K562 (cell line): ENCODE measurements at regions not wholly inside any gene's neighbourhood (a gene's known extent, or its start where the extent isn't known, plus 50 kb on each side); places are given as distances from the start of the nearest gene placed in this dataset.

ENCODE experiments used
- ATF1 ChIP-seq, 2 experiments: fragments of 450-650 bp in 1 of 2; IDR thresholded peaks; 2 replicates each; pipeline ENCODE4 v1.6.1; 2016; ENCODE audit warnings: missing compliant biosample characterization in 1 of 2, missing genetic modification characterization in 1 of 2
- CEBPB ChIP-seq: fragments of 450-650 bp; IDR thresholded peaks from 2 replicates; pipeline ENCODE4 v1.6.1; 2016; ENCODE audit warnings: missing genetic modification characterization, missing compliant biosample characterization
- CTBP1 ChIP-seq: fragments of 450-650 bp; IDR thresholded peaks from 2 replicates; pipeline ENCODE4 v1.6.1; 2016; ENCODE audit warnings: borderline replicate concordance
- ETS2 ChIP-seq: IDR thresholded peaks from 2 replicates; pipeline ENCODE4 v1.6.1; 2016; ENCODE audit warnings: borderline replicate concordance, missing genetic modification characterization, mild to moderate bottlenecking, moderate library complexity, missing compliant biosample characterization; ENCODE audit not compliant: poor library complexity, severe bottlenecking
- ETV1 ChIP-seq: fragments of 450-650 bp; conservative IDR thresholded peaks from 2 replicates; pipeline ENCODE4 v1.6.1; 2016; ENCODE audit warnings: missing genetic modification characterization, control low read depth, low read depth, missing compliant biosample characterization
- HDAC8 ChIP-seq: fragments of 450-650 bp; IDR thresholded peaks from 2 replicates; pipeline ENCODE4 v1.6.1; 2016; ENCODE audit warnings: mild to moderate bottlenecking, missing genetic modification characterization, moderate library complexity, missing compliant biosample characterization
- HSF4 ChIP-seq: fragments of 250-450 bp; sonication (Bioruptor Pico); IDR thresholded peaks from 2 replicates; pipeline ENCODE4 v2.1.2; 2022; ENCODE audit warnings: mild to moderate bottlenecking, moderate library complexity, borderline replicate concordance
- KLF1 ChIP-seq: fragments of 450-650 bp; IDR thresholded peaks from 2 replicates; pipeline ENCODE4 v1.6.1; 2016; ENCODE audit warnings: missing genetic modification characterization, missing compliant biosample characterization
- MTA3 ChIP-seq: fragments of 450-650 bp; formaldehyde crosslinking; IDR thresholded peaks from 2 replicates; pipeline ENCODE4 v1.6.1; 2017; ENCODE audit warnings: mild to moderate bottlenecking, borderline replicate concordance
- RB1 ChIP-seq: fragments of 450-650 bp; IDR thresholded peaks from 2 replicates; pipeline ENCODE4 v1.6.1; 2017; ENCODE audit warnings: low read depth, mild to moderate bottlenecking
- RBM39 ChIP-seq: fragments of 200-400 bp; formaldehyde crosslinking; optimal IDR thresholded peaks from 2 replicates; pipeline ENCODE3; 2018; ENCODE audit warnings: low read depth, low read length
- SRSF9 ChIP-seq: fragments of 200-400 bp; formaldehyde crosslinking; IDR thresholded peaks from 2 replicates; pipeline ENCODE4 v1.6.1; 2017; ENCODE audit warnings: low read depth, low read length, borderline replicate concordance
- TCFL5 ChIP-seq: fragments of 250-450 bp; sonication (Bioruptor Pico); conservative IDR thresholded peaks from 2 replicates; pipeline ENCODE4 v1.6.1; 2021; ENCODE audit warnings: mild to moderate bottlenecking, moderate library complexity, matching md5 sums
- TF ChIP-seq, protein P1 (sequence below): sonication (generic); formaldehyde crosslinking; IDR thresholded peaks from 2 replicates; pipeline ENCODE4 v1.8.0; 2022; ENCODE audit warnings: missing genetic modification reagents, mild to moderate bottlenecking, moderate library complexity, borderline replicate concordance
- TF ChIP-seq, protein P2 (sequence below): fragments of 250-450 bp; sonication (Bioruptor Pico); IDR thresholded peaks from 2 replicates; pipeline ENCODE4 v1.4.0; 2020; ENCODE audit warnings: mild to moderate bottlenecking
- TF ChIP-seq, protein P3 (sequence below): fragments of 450-650 bp; formaldehyde crosslinking; IDR thresholded peaks from 2 replicates; pipeline ENCODE4 v1.4.0; 2020; ENCODE audit warnings: mild to moderate bottlenecking, moderate library complexity
- TF ChIP-seq, protein P4 (sequence below), 2 experiments: fragments of 150-350 bp in 1 of 2; IDR thresholded peaks; 2 replicates each; pipeline ENCODE4 v1.6.1; 2012 to 2016; ENCODE audit warnings: low read depth in 2 of 2, low read length in 2 of 2, mild to moderate bottlenecking in 1 of 2, moderate library complexity in 1 of 2

DNA sequence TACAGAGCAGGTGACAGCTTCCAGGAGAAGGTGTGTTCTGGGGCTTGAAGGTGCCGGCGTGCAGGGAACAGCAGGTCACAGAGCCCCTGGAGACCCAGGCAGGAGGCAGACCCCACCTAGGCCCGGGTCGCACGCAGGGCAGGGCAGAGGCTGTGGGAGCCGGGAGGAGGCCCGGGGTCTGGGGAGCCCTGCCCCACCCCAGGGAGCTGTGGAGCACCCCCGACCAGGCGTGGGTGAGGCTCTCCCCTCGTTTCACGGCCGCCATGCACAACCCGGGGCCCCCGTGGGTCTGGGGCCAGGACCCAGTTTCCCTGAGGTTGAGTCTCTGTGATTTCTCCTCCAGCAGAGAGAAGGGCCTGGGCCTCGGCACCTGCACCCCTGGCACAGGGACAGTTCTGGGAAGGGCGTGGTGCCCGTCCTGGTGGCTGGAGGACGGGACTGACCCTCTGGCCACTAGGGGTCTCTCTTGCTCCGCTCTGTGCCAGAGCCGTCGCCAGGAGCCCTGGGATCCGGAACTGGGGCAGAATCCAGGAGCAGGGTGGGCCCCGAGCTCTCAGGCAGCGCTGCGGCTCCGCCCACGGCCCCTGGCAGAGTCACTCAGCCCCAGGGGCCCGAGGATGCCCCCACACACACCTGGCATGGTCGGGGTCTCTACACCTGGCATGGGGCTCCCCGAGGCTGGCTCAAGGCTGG, 75.2 kb upstream of the FBRSL1 start (continued):
- TF ChIP-seq ETS2 (tag): no peak
- no peak for TF ChIP-seq SRSF9
- no peak for TF ChIP-seq HSF4
- TF ChIP-seq, protein P1, sequence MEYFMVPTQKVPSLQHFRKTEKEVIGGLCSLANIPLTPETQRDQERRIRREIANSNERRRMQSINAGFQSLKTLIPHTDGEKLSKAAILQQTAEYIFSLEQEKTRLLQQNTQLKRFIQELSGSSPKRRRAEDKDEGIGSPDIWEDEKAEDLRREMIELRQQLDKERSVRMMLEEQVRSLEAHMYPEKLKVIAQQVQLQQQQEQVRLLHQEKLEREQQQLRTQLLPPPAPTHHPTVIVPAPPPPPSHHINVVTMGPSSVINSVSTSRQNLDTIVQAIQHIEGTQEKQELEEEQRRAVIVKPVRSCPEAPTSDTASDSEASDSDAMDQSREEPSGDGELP: peak; percentile 16; the same call in 1 of the 2 replicates
- TF ChIP-seq CEBPB (tag): no peak
- TF ChIP-seq, protein P2, sequence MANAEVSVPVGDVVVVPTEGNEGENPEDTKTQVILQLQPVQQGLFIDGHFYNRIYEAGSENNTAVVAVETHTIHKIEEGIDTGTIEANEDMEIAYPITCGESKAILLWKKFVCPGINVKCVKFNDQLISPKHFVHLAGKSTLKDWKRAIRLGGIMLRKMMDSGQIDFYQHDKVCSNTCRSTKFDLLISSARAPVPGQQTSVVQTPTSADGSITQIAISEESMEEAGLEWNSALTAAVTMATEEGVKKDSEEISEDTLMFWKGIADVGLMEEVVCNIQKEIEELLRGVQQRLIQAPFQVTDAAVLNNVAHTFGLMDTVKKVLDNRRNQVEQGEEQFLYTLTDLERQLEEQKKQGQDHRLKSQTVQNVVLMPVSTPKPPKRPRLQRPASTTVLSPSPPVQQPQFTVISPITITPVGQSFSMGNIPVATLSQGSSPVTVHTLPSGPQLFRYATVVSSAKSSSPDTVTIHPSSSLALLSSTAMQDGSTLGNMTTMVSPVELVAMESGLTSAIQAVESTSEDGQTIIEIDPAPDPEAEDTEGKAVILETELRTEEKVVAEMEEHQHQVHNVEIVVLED: no peak
- no peak for TF ChIP-seq TCFL5
- TF ChIP-seq ATF1 (CRISPR knock-in tag; IDR thresholded peaks at IDR 0.05): no peak
- TF ChIP-seq ATF1 (tag; IDR thresholded peaks at IDR 0.05): 0 out of 2 replicates have a peak, but pooled peaks have one; percentile 34
- TF ChIP-seq, protein P3, sequence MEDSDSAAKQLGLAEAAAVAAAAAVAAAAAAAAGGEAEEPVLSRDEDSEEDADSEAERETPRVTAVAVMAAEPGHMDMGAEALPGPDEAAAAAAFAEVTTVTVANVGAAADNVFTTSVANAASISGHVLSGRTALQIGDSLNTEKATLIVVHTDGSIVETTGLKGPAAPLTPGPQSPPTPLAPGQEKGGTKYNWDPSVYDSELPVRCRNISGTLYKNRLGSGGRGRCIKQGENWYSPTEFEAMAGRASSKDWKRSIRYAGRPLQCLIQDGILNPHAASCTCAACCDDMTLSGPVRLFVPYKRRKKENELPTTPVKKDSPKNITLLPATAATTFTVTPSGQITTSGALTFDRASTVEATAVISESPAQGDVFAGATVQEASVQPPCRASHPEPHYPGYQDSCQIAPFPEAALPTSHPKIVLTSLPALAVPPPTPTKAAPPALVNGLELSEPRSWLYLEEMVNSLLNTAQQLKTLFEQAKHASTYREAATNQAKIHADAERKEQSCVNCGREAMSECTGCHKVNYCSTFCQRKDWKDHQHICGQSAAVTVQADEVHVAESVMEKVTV (CRISPR knock-in tag): peak; percentile 85
- peak; percentile 54; the same call in 1 of the 2 replicates for TF ChIP-seq KLF1 (tag)
- peak; percentile 27; the same call in 1 of the 2 replicates for TF ChIP-seq MTA3
- peak; percentile 34 for TF ChIP-seq RBM39
- no peak for TF ChIP-seq HDAC8 (tag)
- TF ChIP-seq RB1: peak; percentile 53; the same call in 1 of the 2 replicates
- TF ChIP-seq, protein P4, sequence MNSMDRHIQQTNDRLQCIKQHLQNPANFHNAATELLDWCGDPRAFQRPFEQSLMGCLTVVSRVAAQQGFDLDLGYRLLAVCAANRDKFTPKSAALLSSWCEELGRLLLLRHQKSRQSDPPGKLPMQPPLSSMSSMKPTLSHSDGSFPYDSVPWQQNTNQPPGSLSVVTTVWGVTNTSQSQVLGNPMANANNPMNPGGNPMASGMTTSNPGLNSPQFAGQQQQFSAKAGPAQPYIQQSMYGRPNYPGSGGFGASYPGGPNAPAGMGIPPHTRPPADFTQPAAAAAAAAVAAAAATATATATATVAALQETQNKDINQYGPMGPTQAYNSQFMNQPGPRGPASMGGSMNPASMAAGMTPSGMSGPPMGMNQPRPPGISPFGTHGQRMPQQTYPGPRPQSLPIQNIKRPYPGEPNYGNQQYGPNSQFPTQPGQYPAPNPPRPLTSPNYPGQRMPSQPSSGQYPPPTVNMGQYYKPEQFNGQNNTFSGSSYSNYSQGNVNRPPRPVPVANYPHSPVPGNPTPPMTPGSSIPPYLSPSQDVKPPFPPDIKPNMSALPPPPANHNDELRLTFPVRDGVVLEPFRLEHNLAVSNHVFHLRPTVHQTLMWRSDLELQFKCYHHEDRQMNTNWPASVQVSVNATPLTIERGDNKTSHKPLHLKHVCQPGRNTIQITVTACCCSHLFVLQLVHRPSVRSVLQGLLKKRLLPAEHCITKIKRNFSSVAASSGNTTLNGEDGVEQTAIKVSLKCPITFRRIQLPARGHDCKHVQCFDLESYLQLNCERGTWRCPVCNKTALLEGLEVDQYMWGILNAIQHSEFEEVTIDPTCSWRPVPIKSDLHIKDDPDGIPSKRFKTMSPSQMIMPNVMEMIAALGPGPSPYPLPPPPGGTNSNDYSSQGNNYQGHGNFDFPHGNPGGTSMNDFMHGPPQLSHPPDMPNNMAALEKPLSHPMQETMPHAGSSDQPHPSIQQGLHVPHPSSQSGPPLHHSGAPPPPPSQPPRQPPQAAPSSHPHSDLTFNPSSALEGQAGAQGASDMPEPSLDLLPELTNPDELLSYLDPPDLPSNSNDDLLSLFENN (IDR thresholded peaks at IDR 0.05; ENCODE audit: low read depth in 2 of 2, low read length in 2 of 2): no peak
- TF ChIP-seq CTBP1: peak; percentile 49; the same call in 1 of the 2 replicates
- TF ChIP-seq ETV1: 0 out of 2 replicates have a peak, but pooled peaks have one; percentile 35
